AG04450 (cell line): ENCODE measurements at regions not wholly inside any gene's neighbourhood (a gene's known extent, or its start where the extent isn't known, plus 50 kb on each side); places are given as distances from the start of the nearest gene placed in this dataset.

Experiments
- CTCF ChIA-PET: fragments of 300-600, 350-600 bp; formaldehyde crosslinking; extraction: SDS; loops from one replicate; lab custom pipeline; 2022; ENCODE audit warnings: antibody characterized with exemption, inconsistent platforms; lab: Charles Lee
- POLR2A ChIA-PET: fragments of 350-600 bp; formaldehyde crosslinking; extraction: SDS; loops from one replicate; lab custom pipeline; 2021; ENCODE audit warnings: antibody characterized with exemption, inconsistent platforms; lab: Yijun Ruan, JAX
- DNase-seq: peaks from one replicate; pipeline ENCODE4 v3.0.0-alpha.2; 2011; ENCODE audit warnings: low read depth, low spot score
- H3K27ac ChIP-seq: one replicate; pipeline ENCODE4 v1.5.1; 2012; ENCODE audit warnings: low read depth, low read length, control low read depth
- H3K27me3 ChIP-seq: one replicate; pipeline ENCODE4 v1.6.0; 2012; ENCODE audit warnings: low read length; ENCODE audit not compliant: control insufficient read depth, insufficient read depth
- H3K4me3 ChIP-seq: 2 replicates; pipeline ENCODE4 v1.5.1; 2011; ENCODE audit warnings: mild to moderate bottlenecking, low read depth, low read length, control low read depth
- H3K9me3 ChIP-seq: 2 replicates; pipeline ENCODE4 v1.5.1; 2012; ENCODE audit warnings: low read length; ENCODE audit not compliant: control insufficient read depth, insufficient read depth
- CTCF ChIP-seq: IDR thresholded peaks from 2 replicates; pipeline ENCODE4 v1.5.1; 2011; ENCODE audit warnings: low read depth, low read length, control low read depth, inconsistent platforms

- CTCF ChIA-PET: no interaction called here
- Histone ChIP-seq H3K9me3 (no peaks in the 10 kb centered on the region), H3K27ac (no peak overlapping the region), H3K4me3 (no peak overlapping the region), H3K27me3 (no peaks in the 10 kb centered on the region)
- POLR2A ChIA-PET: no interaction called here
- no peak for TF ChIP-seq CTCF
- DNase-seq: no peak
Measured at GRCh38 chr20:22776369-22776768, 192.0 kb upstream of the FOXA2 start.

DNA sequence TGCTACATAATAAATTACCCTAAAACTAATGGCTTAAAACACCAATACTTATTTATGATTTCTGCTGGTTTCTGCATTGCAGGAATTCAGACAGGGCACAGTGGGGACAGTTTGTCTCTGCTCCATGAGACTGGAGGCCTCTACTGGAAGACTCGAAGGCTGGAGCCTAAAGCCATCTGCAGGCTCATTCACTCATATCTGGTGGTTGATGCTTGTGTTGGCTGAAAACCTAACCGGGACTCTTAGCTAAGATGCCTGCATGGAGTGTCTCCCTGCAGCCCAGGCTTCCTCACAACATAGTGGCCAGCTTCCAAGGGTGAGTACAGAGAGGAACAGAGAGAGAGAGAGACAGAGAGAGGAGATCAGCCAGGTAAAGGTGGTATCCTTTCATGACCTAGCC is 195.5 kb upstream of the FOXA2 start:
- no peak for TF ChIP-seq CTCF

GRCh38 chr20:22781869-22782268 is 197.5 kb upstream of the FOXA2 start:
- H3K9me3 ChIP-seq: no peaks in the 10 kb centered on the region
- peaks cover 2% of the 10 kb centered on the region for H3K27me3 ChIP-seq
- no peak overlapping the region for H3K4me3 ChIP-seq
- no peak overlapping the region for H3K27ac ChIP-seq
- no peak for DNase-seq
- no peak for TF ChIP-seq CTCF
- ChIA-PET CTCF (no interaction called here), POLR2A (no interaction called here)

More for the DNA sequence above, 195.5 kb upstream of the FOXA2 start:
- no peaks in the 10 kb centered on the region for H3K27me3 ChIP-seq
- ChIA-PET POLR2A (no interaction called here), CTCF (no interaction called here)
- no peaks in the 10 kb centered on the region for H3K9me3 ChIP-seq
- H3K4me3 ChIP-seq: no peak overlapping the region
- no peak for DNase-seq
- H3K27ac ChIP-seq: no peak overlapping the region

DNA sequence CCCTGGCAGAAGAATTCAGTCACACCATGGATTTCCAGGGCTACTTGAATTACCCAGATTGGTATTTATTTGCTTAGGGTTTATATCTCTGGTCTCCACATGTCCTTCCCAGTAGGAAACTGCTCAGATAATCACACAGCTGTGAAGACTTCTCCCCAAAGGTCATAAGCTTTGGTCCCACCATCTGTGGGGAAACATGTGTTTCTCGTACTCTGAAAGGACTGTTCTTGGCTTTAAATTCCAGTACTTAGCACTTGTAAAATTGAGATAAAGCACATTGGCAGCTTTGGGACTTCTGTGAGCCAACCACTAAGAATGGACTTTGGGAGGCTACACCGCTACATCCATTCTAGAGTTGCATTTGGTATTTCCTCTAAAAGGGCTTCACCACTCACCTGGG is 205.3 kb upstream of the FOXA2 start:
- Histone ChIP-seq H3K27ac (no peak overlapping the region), H3K9me3 (no peaks in the 10 kb centered on the region), H3K4me3 (no peak overlapping the region), H3K27me3 (peaks cover 2% of the 10 kb centered on the region)
- ChIA-PET CTCF (no interaction called here), POLR2A (no interaction called here)
- DNase-seq: no peak
- no peak for TF ChIP-seq CTCF

DNA sequence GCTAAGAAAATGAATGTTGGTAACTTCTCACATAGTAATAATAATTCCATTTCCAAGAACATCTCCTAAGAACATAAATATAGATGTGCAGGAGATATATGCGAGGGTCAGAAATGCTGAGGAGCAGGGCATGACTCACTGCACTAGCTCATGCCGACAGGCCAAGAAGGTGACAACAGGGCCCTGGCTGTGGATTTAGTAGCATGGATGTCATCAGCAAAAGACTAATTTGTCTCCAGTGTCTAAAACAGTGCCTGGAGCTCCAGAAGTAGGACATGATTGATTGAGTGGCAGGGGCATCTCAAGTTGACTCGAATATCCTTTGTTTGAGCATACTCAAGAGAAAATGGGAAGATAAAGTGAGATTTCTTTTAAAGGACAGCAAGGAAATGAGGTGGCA is 207.0 kb upstream of the FOXA2 start:
- TF ChIP-seq CTCF: no peak
- no peak overlapping the region for H3K4me3 ChIP-seq
- CTCF ChIA-PET: interaction anchor here (0.6 kb wide), 1 partner anchor 100 kb away, joined by 3 read pairs; no protein-coding TSS in a partner anchor
- H3K27me3 ChIP-seq: peaks cover under 1% of the 10 kb centered on the region
- no peak for DNase-seq
- no peaks in the 10 kb centered on the region for H3K9me3 ChIP-seq
- POLR2A ChIA-PET: no interaction called here
- no peak overlapping the region for H3K27ac ChIP-seq
